ENCODE measurements at regions not wholly inside any gene's neighbourhood (a gene's known extent, or its start where the extent isn't known, plus 50 kb on each side); places are given as distances from the start of the nearest gene placed in this dataset.

GRCh38 chr1:177346790-177347359 is 176.1 kb downstream of the BRINP2 start:
- Mint-ChIP-seq H3K9me3 (ENCODE audit: unreplicated experiment) (no peaks in the 10 kb centered on the region), H3K27ac (ENCODE audit: unreplicated experiment) (no peak overlapping the region), H3K27me3 (ENCODE audit: unreplicated experiment) (no peaks in the 10 kb centered on the region), H3K4me3 (ENCODE audit: unreplicated experiment) (no peak overlapping the region), H3K36me3 (ENCODE audit: unreplicated experiment) (no peaks in the 10 kb centered on the region), H3K4me1 (ENCODE audit: unreplicated experiment) (no peaks in the 10 kb centered on the region)
- TF ChIP-seq CTCF (IDR thresholded peaks at IDR 0.05), result no peak
- no peak for DNase-seq (ENCODE audit: extremely low spot score, unreplicated experiment)

- no peak overlapping the region for H3K27ac Mint-ChIP-seq (ENCODE audit: unreplicated experiment)
- DNase-seq (ENCODE audit: extremely low spot score, unreplicated experiment), result peak; percentile 5
- H3K4me1 Mint-ChIP-seq (ENCODE audit: unreplicated experiment), result no peaks in the 10 kb centered on the region
- no peaks in the 10 kb centered on the region for H3K9me3 Mint-ChIP-seq (ENCODE audit: unreplicated experiment)
- no peaks in the 10 kb centered on the region for H3K36me3 Mint-ChIP-seq (ENCODE audit: unreplicated experiment)
- no peaks in the 10 kb centered on the region for H3K27me3 Mint-ChIP-seq (ENCODE audit: unreplicated experiment)
- no peak for TF ChIP-seq CTCF (IDR thresholded peaks at IDR 0.05)
- H3K4me3 Mint-ChIP-seq (ENCODE audit: unreplicated experiment), result no peak overlapping the region
Observed at GRCh38 chr1:177343445-177343844, 172.7 kb downstream of the BRINP2 start.

GRCh38 chr1:177341773-177342172 is 171.0 kb downstream of the BRINP2 start:
- no peak for TF ChIP-seq CTCF (IDR thresholded peaks at IDR 0.05)
- H3K4me3 Mint-ChIP-seq (ENCODE audit: unreplicated experiment), result no peak overlapping the region
- DNase-seq (ENCODE audit: extremely low spot score, unreplicated experiment), result peak; percentile 10
- H3K27me3 Mint-ChIP-seq (ENCODE audit: unreplicated experiment), result no peaks in the 10 kb centered on the region
- no peaks in the 10 kb centered on the region for H3K9me3 Mint-ChIP-seq (ENCODE audit: unreplicated experiment)
- H3K4me1 Mint-ChIP-seq (ENCODE audit: unreplicated experiment), result no peaks in the 10 kb centered on the region
- H3K36me3 Mint-ChIP-seq (ENCODE audit: unreplicated experiment), result no peaks in the 10 kb centered on the region
- no peak overlapping the region for H3K27ac Mint-ChIP-seq (ENCODE audit: unreplicated experiment)

- no peaks in the 10 kb centered on the region for H3K9me3 Mint-ChIP-seq (ENCODE audit: unreplicated experiment)
- no peak overlapping the region for H3K4me3 Mint-ChIP-seq (ENCODE audit: unreplicated experiment)
- no peak for DNase-seq (ENCODE audit: extremely low spot score, unreplicated experiment)
- H3K27me3 Mint-ChIP-seq (ENCODE audit: unreplicated experiment), result no peaks in the 10 kb centered on the region
- H3K27ac Mint-ChIP-seq (ENCODE audit: unreplicated experiment), result no peak overlapping the region
- H3K36me3 Mint-ChIP-seq (ENCODE audit: unreplicated experiment), result no peaks in the 10 kb centered on the region
- no peaks in the 10 kb centered on the region for H3K4me1 Mint-ChIP-seq (ENCODE audit: unreplicated experiment)
- no peak for TF ChIP-seq CTCF (IDR thresholded peaks at IDR 0.05)
Observed at GRCh38 chr1:177340601-177341067, 169.9 kb downstream of the BRINP2 start.

GRCh38 chr1:177338376-177338775 is 167.6 kb downstream of the BRINP2 start:
- H3K4me1 Mint-ChIP-seq (ENCODE audit: unreplicated experiment), result no peaks in the 10 kb centered on the region

More at GRCh38 chr1:177338376-177338775, 167.6 kb downstream of the BRINP2 start:
- Mint-ChIP-seq H3K27me3 (ENCODE audit: unreplicated experiment) (no peaks in the 10 kb centered on the region), H3K36me3 (ENCODE audit: unreplicated experiment) (no peaks in the 10 kb centered on the region), H3K9me3 (ENCODE audit: unreplicated experiment) (no peaks in the 10 kb centered on the region), H3K27ac (ENCODE audit: unreplicated experiment) (no peak overlapping the region), H3K4me3 (ENCODE audit: unreplicated experiment) (no peak overlapping the region)
- no peak for DNase-seq (ENCODE audit: extremely low spot score, unreplicated experiment)
- TF ChIP-seq CTCF (IDR thresholded peaks at IDR 0.05), result no peak

All from osteocyte (in vitro differentiated cells).